Natural killer cell treated with Interleukin-12 subunit alpha and Interleukin-12 subunit beta and Interleukin-15 and Interleukin-18, amount 100 ng/mL, for 72 hours (primary cell): ENCODE measurements at regions not wholly inside any gene's neighbourhood (a gene's known extent, or its start where the extent isn't known, plus 50 kb on each side); places are given as distances from the start of the nearest gene placed in this dataset.

Source experiments
- ATAC-seq, 2 donors: fragments of 150-1000 bp; cut with Tn5 transposase in 1 of 2; sonication (Bioruptor Pico), chemical (Tn5 transposase) in 1 of 2; 2 replicates each; pipeline ENCODE4 v1.10.0; 2021
- DNase-seq: peaks from one replicate; pipeline ENCODE4 v3.0.0; 2022; ENCODE audit warnings: low spot score
- H3K27ac Mint-ChIP-seq, 2 donors: 1 replicate in 1 of 2; 2 replicates in 1 of 2; pipeline ENCODE4 v1.8.0; 2022; ENCODE audit warnings: mixed read lengths in 2 of 2, mild to moderate bottlenecking in 1 of 2, moderate library complexity in 1 of 2
- H3K27me3 Mint-ChIP-seq, 2 donors: 1 replicate in 1 of 2; 2 replicates in 1 of 2; pipeline ENCODE4 v1.8.0; 2022; ENCODE audit warnings: mixed read lengths in 2 of 2
- H3K36me3 Mint-ChIP-seq: one replicate; pipeline ENCODE4 v1.8.0; 2022; ENCODE audit warnings: mixed read lengths
- H3K4me1 Mint-ChIP-seq, 2 donors: 1 replicate in 1 of 2; 2 replicates in 1 of 2; pipeline ENCODE4 v1.8.0; 2022; ENCODE audit warnings: low read depth in 2 of 2, mixed read lengths in 2 of 2, mild to moderate bottlenecking in 1 of 2
- H3K4me3 Mint-ChIP-seq: one replicate; pipeline ENCODE4 v1.8.0; 2022; ENCODE audit warnings: mixed read lengths
- H3K9me3 Mint-ChIP-seq: 2 replicates; pipeline ENCODE4 v1.8.0; 2022; ENCODE audit warnings: mixed read lengths

GRCh38 chr4:156665780-156666366, 305.7 kb downstream of the PDGFC start:
- Mint-ChIP-seq H3K27ac (no peak overlapping the region), H3K27me3 (no peaks in the 10 kb centered on the region), H3K36me3 (no peaks in the 10 kb centered on the region), H3K4me1 (no peaks in the 10 kb centered on the region), H3K9me3 (peaks cover 6% of the 10 kb centered on the region), H3K4me3 (no peak overlapping the region)
- no peak for ATAC-seq
- no peak for DNase-seq

- no peaks in the 10 kb centered on the region for H3K36me3 Mint-ChIP-seq
- H3K27me3 Mint-ChIP-seq: no peaks in the 10 kb centered on the region
- ATAC-seq: no peak
- H3K4me1 Mint-ChIP-seq: no peaks in the 10 kb centered on the region
- H3K4me3 Mint-ChIP-seq: no peak overlapping the region
- no peak overlapping the region for H3K27ac Mint-ChIP-seq
- DNase-seq: no peak
- peaks cover 4% of the 10 kb centered on the region for H3K9me3 Mint-ChIP-seq
These were observed 307.9 kb downstream of the PDGFC start for GRCh38 chr4:156663663-156664062.

GRCh38 chr4:156662921-156663320, 308.7 kb downstream of the PDGFC start:
- DNase-seq: no peak
- no peaks in the 10 kb centered on the region for H3K27me3 Mint-ChIP-seq
- no peaks in the 10 kb centered on the region for H3K4me1 Mint-ChIP-seq
- ATAC-seq: no peak
- no peaks in the 10 kb centered on the region for H3K36me3 Mint-ChIP-seq
- H3K4me3 Mint-ChIP-seq: no peak overlapping the region
- peaks cover 4% of the 10 kb centered on the region for H3K9me3 Mint-ChIP-seq
- H3K27ac Mint-ChIP-seq: no peak overlapping the region

GRCh38 chr4:156661555-156661954, 310.0 kb downstream of the PDGFC start:
- Mint-ChIP-seq H3K27me3 (no peaks in the 10 kb centered on the region), H3K4me1 (no peaks in the 10 kb centered on the region), H3K36me3 (no peaks in the 10 kb centered on the region), H3K4me3 (no peak overlapping the region), H3K27ac (no peak overlapping the region), H3K9me3 (peaks cover 8% of the 10 kb centered on the region)
- DNase-seq: no peak
- ATAC-seq: no peak

- no peak overlapping the region for H3K27ac Mint-ChIP-seq
- H3K4me3 Mint-ChIP-seq: no peak overlapping the region
- ATAC-seq (no peak), DNase-seq (no peak)
- no peaks in the 10 kb centered on the region for H3K4me1 Mint-ChIP-seq
- H3K27me3 Mint-ChIP-seq: no peaks in the 10 kb centered on the region
- peaks cover 5% of the 10 kb centered on the region for H3K9me3 Mint-ChIP-seq
- H3K36me3 Mint-ChIP-seq: no peaks in the 10 kb centered on the region
These were observed 311.1 kb downstream of the PDGFC start for GRCh38 chr4:156660465-156660864.

GRCh38 chr4:156659983-156660382, 311.6 kb downstream of the PDGFC start:
- Mint-ChIP-seq H3K9me3 (peaks cover 5% of the 10 kb centered on the region), H3K4me3 (no peak overlapping the region), H3K4me1 (no peaks in the 10 kb centered on the region), H3K27ac (no peak overlapping the region), H3K27me3 (no peaks in the 10 kb centered on the region), H3K36me3 (no peaks in the 10 kb centered on the region)
- no peak for DNase-seq
- ATAC-seq: no peak

- no peaks in the 10 kb centered on the region for H3K4me1 Mint-ChIP-seq
- ATAC-seq: no peak
- no peaks in the 10 kb centered on the region for H3K36me3 Mint-ChIP-seq
- H3K9me3 Mint-ChIP-seq: peaks cover 5% of the 10 kb centered on the region
- no peak overlapping the region for H3K27ac Mint-ChIP-seq
- no peaks in the 10 kb centered on the region for H3K27me3 Mint-ChIP-seq
- no peak for DNase-seq
- no peak overlapping the region for H3K4me3 Mint-ChIP-seq
These were observed 312.0 kb downstream of the PDGFC start for GRCh38 chr4:156659570-156659969.

GRCh38 chr4:156656896-156657295, 314.7 kb downstream of the PDGFC start:
- no peak for ATAC-seq
- H3K27ac Mint-ChIP-seq: no peak overlapping the region
- H3K4me3 Mint-ChIP-seq: no peak overlapping the region
- no peak for DNase-seq
- H3K4me1 Mint-ChIP-seq: no peaks in the 10 kb centered on the region
- H3K9me3 Mint-ChIP-seq: peaks cover 10% of the 10 kb centered on the region
- no peaks in the 10 kb centered on the region for H3K27me3 Mint-ChIP-seq
- no peaks in the 10 kb centered on the region for H3K36me3 Mint-ChIP-seq

- Mint-ChIP-seq H3K4me1 (no peaks in the 10 kb centered on the region), H3K9me3 (peaks cover 23% of the 10 kb centered on the region), H3K27me3 (no peaks in the 10 kb centered on the region), H3K36me3 (peaks cover 8% of the 10 kb centered on the region), H3K27ac (no peak overlapping the region), H3K4me3 (no peak overlapping the region)
- DNase-seq (no peak), ATAC-seq (no peak)
These were observed 317.2 kb downstream of the PDGFC start for GRCh38 chr4:156654410-156654809.

- Mint-ChIP-seq H3K27ac (no peak overlapping the region), H3K27me3 (no peaks in the 10 kb centered on the region), H3K9me3 (peaks cover 23% of the 10 kb centered on the region), H3K36me3 (peaks cover 6% of the 10 kb centered on the region), H3K4me1 (no peaks in the 10 kb centered on the region), H3K4me3 (no peak overlapping the region)
- no peak for ATAC-seq
- no peak for DNase-seq
These were observed 327.8 kb downstream of the PDGFC start for GRCh38 chr4:156643826-156644225.

- Mint-ChIP-seq H3K36me3 (peaks cover 6% of the 10 kb centered on the region), H3K4me3 (no peak overlapping the region), H3K27ac (no peak overlapping the region), H3K9me3 (peaks cover 26% of the 10 kb centered on the region), H3K27me3 (no peaks in the 10 kb centered on the region), H3K4me1 (no peaks in the 10 kb centered on the region)
- ATAC-seq (no peak), DNase-seq (no peak)
These were observed 329.4 kb downstream of the PDGFC start for GRCh38 chr4:156642161-156642560.

GRCh38 chr4:156638925-156639605, 332.5 kb downstream of the PDGFC start:
- no peaks in the 10 kb centered on the region for H3K4me1 Mint-ChIP-seq
- DNase-seq (no peak), ATAC-seq (no peak)
- H3K36me3 Mint-ChIP-seq: peaks cover 6% of the 10 kb centered on the region
- no peak overlapping the region for H3K27ac Mint-ChIP-seq
- no peaks in the 10 kb centered on the region for H3K27me3 Mint-ChIP-seq
- H3K4me3 Mint-ChIP-seq: no peak overlapping the region
- H3K9me3 Mint-ChIP-seq: peaks cover 30% of the 10 kb centered on the region

GRCh38 chr4:156638334-156638733, 333.3 kb downstream of the PDGFC start:
- ATAC-seq: no peak
- H3K9me3 Mint-ChIP-seq: peaks cover 30% of the 10 kb centered on the region
- H3K36me3 Mint-ChIP-seq: peaks cover 6% of the 10 kb centered on the region
- H3K27me3 Mint-ChIP-seq: no peaks in the 10 kb centered on the region
- DNase-seq: no peak
- no peak overlapping the region for H3K4me3 Mint-ChIP-seq
- no peaks in the 10 kb centered on the region for H3K4me1 Mint-ChIP-seq
- no peak overlapping the region for H3K27ac Mint-ChIP-seq

GRCh38 chr4:156636381-156636780, 335.2 kb downstream of the PDGFC start:
- DNase-seq (no peak), ATAC-seq (no peak)
- H3K4me1 Mint-ChIP-seq: no peaks in the 10 kb centered on the region
- no peaks in the 10 kb centered on the region for H3K27me3 Mint-ChIP-seq
- peaks cover 6% of the 10 kb centered on the region for H3K36me3 Mint-ChIP-seq
- peaks cover 26% of the 10 kb centered on the region for H3K9me3 Mint-ChIP-seq
- H3K4me3 Mint-ChIP-seq: no peak overlapping the region
- no peak overlapping the region for H3K27ac Mint-ChIP-seq

- ATAC-seq: no peak
- Mint-ChIP-seq H3K36me3 (peaks cover 7% of the 10 kb centered on the region), H3K4me3 (no peak overlapping the region), H3K27me3 (no peaks in the 10 kb centered on the region), H3K4me1 (no peaks in the 10 kb centered on the region), H3K9me3 (peaks cover 30% of the 10 kb centered on the region), H3K27ac (no peak overlapping the region)
- DNase-seq: no peak
These were observed 336.5 kb downstream of the PDGFC start for GRCh38 chr4:156635051-156635450.
